Coronary artery (tissue), 2 donors: ENCODE measurements at regions not wholly inside any gene's neighbourhood (a gene's known extent, or its start where the extent isn't known, plus 50 kb on each side); places are given as distances from the start of the nearest gene placed in this dataset.

Experiments
- DNase-seq: peaks from one replicate; pipeline ENCODE4 v3.0.0-alpha.2; 2017; ENCODE audit warnings: low spot score
- H3K27ac ChIP-seq, 2 donors: fragments of 200-600 bp; sonication (generic); one replicate each; pipeline ENCODE4 v1.5.1; 2016 to 2019
- H3K4me3 ChIP-seq: fragments of 200-600 bp; sonication (generic); 2 replicates; pipeline ENCODE4 v1.5.1; 2016; ENCODE audit warnings: mild to moderate bottlenecking, moderate library complexity
- CTCF ChIP-seq: fragments of 200-600 bp; sonication (generic); IDR thresholded peaks from one replicate; pipeline ENCODE4 v1.5.1; 2019; ENCODE audit warnings: antibody characterized with exemption

DNA sequence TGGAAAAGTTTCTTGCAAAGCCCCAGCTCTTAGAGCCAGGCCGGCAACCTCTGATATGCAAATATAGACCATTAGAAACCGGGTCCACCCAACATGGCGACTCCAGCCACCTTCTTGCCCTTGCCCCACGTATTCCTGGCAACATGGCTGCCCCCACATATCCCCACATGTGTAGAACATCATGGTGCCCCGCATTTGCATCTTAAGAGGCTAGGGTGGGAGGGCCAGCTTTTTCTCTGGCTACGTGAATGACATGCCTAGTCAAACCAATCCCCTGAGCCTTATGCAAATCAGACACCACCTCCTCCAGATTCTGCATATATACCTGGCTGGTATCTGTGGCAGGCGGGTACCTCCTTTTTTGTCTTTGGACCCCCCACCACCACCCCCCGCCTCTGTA is 106.1 kb upstream of the PTPRT start:
- Histone ChIP-seq H3K27ac (no peak overlapping the region), H3K4me3 (no peak overlapping the region)
- DNase-seq = no peak
- TF ChIP-seq CTCF = no peak

GRCh38 chr20:43295263-43295662 is 105.6 kb upstream of the PTPRT start:
- no peak for TF ChIP-seq CTCF
- no peak overlapping the region for H3K27ac ChIP-seq
- DNase-seq = no peak
- no peak overlapping the region for H3K4me3 ChIP-seq

DNA sequence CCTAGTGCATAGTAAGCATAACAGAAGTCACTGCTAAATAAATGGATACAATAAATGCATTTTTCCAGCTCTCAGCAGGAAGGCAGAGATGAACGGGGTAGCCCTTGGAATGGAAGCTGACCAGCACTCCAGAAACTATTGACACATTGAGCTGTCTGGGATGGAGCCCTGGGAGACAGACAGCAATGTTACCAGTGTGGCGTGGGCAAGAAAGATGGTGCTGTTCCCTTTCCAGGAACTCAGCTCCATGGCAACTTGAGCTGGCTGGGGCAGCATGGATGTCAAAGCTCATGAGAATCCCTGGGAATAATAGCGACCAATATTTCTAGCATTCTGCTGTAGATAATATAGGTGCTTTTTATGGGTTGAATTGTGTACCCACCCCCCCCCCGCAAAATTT is 104.3 kb upstream of the PTPRT start:
- no peak for DNase-seq
- Histone ChIP-seq H3K27ac (no peak overlapping the region), H3K4me3 (no peak overlapping the region)
- TF ChIP-seq CTCF = no peak

DNA sequence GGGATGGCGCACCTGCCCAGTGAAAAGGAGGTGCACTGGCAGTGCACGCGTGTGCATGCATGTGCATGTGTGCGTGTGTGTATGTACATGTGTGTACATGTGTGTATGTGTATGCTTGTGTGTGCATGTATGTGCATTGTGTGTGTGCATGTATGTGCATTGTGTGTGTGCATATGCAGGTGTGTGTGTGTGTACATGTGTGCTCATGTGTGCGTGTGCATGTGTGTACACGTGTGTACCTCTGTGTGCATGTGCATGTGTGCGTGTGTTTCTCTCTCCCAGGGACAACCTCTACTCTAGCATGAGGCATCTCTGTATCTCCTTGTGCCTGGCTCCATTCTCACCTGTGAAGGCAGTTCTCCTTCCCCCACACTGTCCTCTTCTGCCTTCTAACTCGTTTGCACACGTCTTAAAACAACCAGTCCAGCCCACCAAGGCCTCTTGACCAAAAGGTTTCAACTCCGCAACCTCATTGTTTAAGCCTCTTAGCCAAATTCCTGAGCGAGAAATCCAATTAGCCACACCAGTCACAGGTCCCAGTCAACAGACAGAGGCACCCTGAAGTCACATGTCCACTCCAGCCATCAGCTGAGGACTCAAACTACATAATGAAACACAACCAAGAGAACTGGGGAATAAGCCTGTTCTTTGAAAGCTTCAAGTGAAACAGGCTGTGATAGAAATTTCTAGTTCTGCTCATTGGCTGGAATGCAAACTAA is 103.5 kb upstream of the PTPRT start:
- Histone ChIP-seq H3K4me3 (no peak overlapping the region), H3K27ac (no peak overlapping the region)
- TF ChIP-seq CTCF = no peak
- no peak for DNase-seq

- no peak for DNase-seq
- Histone ChIP-seq H3K4me3 (no peak overlapping the region), H3K27ac (no peak overlapping the region)
- TF ChIP-seq CTCF = no peak
Observed at GRCh38 chr20:43292222-43292621, 102.5 kb upstream of the PTPRT start.

DNA sequence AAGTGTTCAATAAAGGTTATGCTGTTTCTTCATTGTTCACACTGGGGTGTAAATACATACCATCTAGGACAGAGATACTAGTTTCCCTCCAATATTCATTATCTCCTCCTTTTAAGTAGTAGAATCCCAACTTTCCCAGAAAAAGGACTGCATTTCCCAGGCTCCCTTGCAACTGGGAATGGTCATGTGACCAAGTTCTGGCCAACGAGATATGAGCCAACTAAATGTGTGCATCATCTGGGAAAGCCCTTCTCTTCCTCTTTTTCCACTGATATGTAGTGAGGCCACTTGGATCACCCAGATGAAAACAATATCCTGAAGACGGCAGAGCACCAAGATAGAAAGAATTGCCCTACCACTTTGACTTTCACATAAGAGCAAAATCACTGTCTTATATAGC is 97.9 kb upstream of the PTPRT start:
- DNase-seq = no peak
- no peak for TF ChIP-seq CTCF
- H3K4me3 ChIP-seq = no peak overlapping the region

DNA sequence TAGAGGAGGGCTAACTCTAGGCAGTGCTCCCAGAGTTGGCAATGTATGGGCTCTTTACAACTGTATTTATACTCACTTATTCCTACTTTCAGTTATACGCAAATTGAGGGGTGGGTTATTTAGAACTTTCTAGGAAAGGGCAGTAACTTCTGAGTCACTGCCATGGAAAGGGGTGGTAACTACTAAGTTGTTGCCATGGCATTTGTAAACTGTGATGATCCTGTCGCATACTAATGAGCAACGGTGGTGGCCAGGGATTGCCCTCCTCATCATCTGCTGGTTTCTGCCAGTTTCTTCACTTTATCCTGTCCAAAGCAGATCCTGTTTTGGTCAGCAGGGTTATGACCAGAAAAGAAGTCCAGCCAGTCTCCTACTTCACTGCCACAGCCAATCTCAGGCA is 95.5 kb upstream of the PTPRT start:
- Histone ChIP-seq H3K4me3 (no peak overlapping the region), H3K27ac (no peak overlapping the region)
- TF ChIP-seq CTCF = no peak
- DNase-seq = no peak

More for the DNA sequence above, 97.9 kb upstream of the PTPRT start:
- H3K27ac ChIP-seq = no peak overlapping the region
